ENCODE measurements at regions not wholly inside any gene's neighbourhood (a gene's known extent, or its start where the extent isn't known, plus 50 kb on each side); places are given as distances from the start of the nearest gene placed in this dataset.

GRCh38 chr6:119562168-119562567 is 212.6 kb upstream of the MAN1A1 start:
- TF ChIP-seq, protein P1, sequence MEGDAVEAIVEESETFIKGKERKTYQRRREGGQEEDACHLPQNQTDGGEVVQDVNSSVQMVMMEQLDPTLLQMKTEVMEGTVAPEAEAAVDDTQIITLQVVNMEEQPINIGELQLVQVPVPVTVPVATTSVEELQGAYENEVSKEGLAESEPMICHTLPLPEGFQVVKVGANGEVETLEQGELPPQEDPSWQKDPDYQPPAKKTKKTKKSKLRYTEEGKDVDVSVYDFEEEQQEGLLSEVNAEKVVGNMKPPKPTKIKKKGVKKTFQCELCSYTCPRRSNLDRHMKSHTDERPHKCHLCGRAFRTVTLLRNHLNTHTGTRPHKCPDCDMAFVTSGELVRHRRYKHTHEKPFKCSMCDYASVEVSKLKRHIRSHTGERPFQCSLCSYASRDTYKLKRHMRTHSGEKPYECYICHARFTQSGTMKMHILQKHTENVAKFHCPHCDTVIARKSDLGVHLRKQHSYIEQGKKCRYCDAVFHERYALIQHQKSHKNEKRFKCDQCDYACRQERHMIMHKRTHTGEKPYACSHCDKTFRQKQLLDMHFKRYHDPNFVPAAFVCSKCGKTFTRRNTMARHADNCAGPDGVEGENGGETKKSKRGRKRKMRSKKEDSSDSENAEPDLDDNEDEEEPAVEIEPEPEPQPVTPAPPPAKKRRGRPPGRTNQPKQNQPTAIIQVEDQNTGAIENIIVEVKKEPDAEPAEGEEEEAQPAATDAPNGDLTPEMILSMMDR (conservative IDR thresholded peaks at IDR 0.05): no peak
- TF ChIP-seq ZFX (IDR thresholded peaks at IDR 0.05): no peak

Data from C4-2B (cell line).